Psoas muscle (tissue), 7 donors: ENCODE measurements at regions not wholly inside any gene's neighbourhood (a gene's known extent, or its start where the extent isn't known, plus 50 kb on each side); places are given as distances from the start of the nearest gene placed in this dataset.

Experiments
- ATAC-seq, 4 donors: fragments of 200-7000 bp; cut with Tn5 transposase; one replicate each; pipeline ENCODE4 v1.9.1; 2020; ENCODE audit warnings: moderate library complexity in 3 of 4, mild to moderate bottlenecking in 2 of 4
- DNase-seq, 2 donors: peaks; one replicate each; pipeline ENCODE4 v3.0.0-alpha.2; 2020
- H3K27ac ChIP-seq: fragments of 200-600 bp; one replicate; pipeline ENCODE4 v1.8.0; 2022
- H3K27me3 ChIP-seq, 3 donors: fragments of 200-600 bp in 1 of 3; one replicate each; pipeline versions ENCODE4 v1.6.1 to v1.8.0; 2013 to 2022; ENCODE audit warnings: low read length in 2 of 3, mild to moderate bottlenecking in 2 of 3, moderate library complexity in 1 of 3; ENCODE audit not compliant: insufficient read depth in 3 of 3
- H3K36me3 ChIP-seq, 2 donors: fragments of 200-600 bp in 1 of 2; one replicate each; pipeline versions ENCODE4 v1.6.1 to v1.8.0; 2013 to 2022; ENCODE audit warnings: low read depth in 1 of 2, mild to moderate bottlenecking in 1 of 2, moderate library complexity in 1 of 2; ENCODE audit not compliant: insufficient read depth in 1 of 2
- H3K4me1 ChIP-seq: fragments of 200-600 bp; one replicate; pipeline ENCODE4 v1.8.0; 2022
- H3K4me3 ChIP-seq: fragments of 200-600 bp; one replicate; pipeline ENCODE4 v1.8.0; 2022; ENCODE audit warnings: mild to moderate bottlenecking
- H3K9me3 ChIP-seq: fragments of 200-600 bp; one replicate; pipeline ENCODE4 v1.8.0; 2022
- CTCF ChIP-seq: fragments of 200-600 bp; IDR thresholded peaks from one replicate; pipeline ENCODE4 v1.8.0; 2022; ENCODE audit warnings: antibody characterized with exemption
- WGBS, 3 donors: extraction: QIAGEN DNeasy Blood & Tissue Kit; methylation state at CpG; one replicate each; pipeline versions ENCODE4 v1.1.6 to v1.1.7; 2013; 5-methylcytosine and 5-hydroxymethylcytosine counted together
- intact Hi-C, 2 donors: fragments of 100-400 bp; cut with DNase I; formaldehyde crosslinking; loops; one replicate each; pipeline versions ENCODE4 v1.11.0 to v1.14.2; 2022
- donor health status: healthy with polysubstance abuse.
- donor health status: DM: no; HTN: no; CAD: no; lungs with moderate emphysema.
- donor health status: Bipolar disorder and iron deficiency.
- donor health status: healthy.
- donor health status: DM: yes; HTN: yes; CAD: no.
- donor health status: DM: no; HTN: no; CAD: no.
- donor health status: DM: yes; HTN: yes; CAD: no.

DNA sequence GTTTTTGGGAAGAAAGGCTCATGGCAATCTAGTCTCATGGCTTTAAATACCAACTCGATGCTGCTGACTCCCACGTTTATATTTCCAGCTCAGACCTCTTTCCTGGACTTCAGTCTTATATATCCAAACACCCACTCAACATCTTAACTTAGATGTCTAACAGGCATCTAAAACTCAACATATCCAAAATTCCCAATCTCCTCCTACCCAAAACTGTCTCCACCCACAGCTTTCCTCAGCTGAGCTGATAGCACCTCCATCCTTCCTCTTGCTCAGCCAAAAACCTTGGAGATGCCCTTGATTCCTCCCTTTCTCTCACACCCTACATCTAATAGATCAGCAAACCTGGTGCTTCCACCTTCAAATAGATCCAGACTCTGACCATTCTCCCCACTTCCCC is 202.5 kb downstream of the TLE3 start:
- no peak for ATAC-seq
- H3K36me3 ChIP-seq, result no peaks in the 10 kb centered on the region
- TF ChIP-seq CTCF, result no peak

DNA sequence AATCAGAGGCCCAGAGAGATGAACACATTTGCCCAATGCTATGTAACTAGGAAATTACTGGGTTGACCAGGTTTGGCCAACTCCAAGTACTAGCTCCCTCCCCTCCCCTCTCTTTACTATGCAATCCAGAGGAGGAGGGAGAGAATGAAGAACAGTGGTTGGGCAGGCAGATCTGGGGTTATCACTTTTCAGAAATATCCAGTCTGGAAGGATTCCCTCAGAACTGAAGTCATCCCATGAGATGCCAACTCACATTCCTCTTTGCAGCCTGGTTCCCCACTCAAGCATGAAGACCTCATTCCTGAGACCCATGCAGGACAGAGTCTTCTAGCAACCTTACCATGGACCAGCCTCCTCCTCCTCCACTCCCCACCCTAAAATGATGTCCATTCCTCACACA is 201.1 kb downstream of the TLE3 start:
- intact Hi-C loops, result no loop called here
- TF ChIP-seq CTCF, result no peak
- H3K4me3 ChIP-seq, result no peak overlapping the region
- no peak for ATAC-seq
- DNase-seq, result no peak
- H3K36me3 ChIP-seq, result no peaks in the 10 kb centered on the region
- H3K27me3 ChIP-seq, result peaks cover 0 to 8% (median 2%) of the 10 kb centered on the region in 3 donors
- no peaks in the 10 kb centered on the region for H3K9me3 ChIP-seq
- no peak overlapping the region for H3K27ac ChIP-seq
- peaks cover 5% of the 10 kb centered on the region for H3K4me1 ChIP-seq

More for the DNA sequence above, 202.5 kb downstream of the TLE3 start:
- H3K4me1 ChIP-seq, result peaks cover 5% of the 10 kb centered on the region
- intact Hi-C loops, result no loop called here
- DNase-seq, result no peak
- WGBS, 3 donors, result 93 to 96% (median 93%) methylated on average over 2 of the region's 2 CpGs
- no peak overlapping the region for H3K4me3 ChIP-seq
- no peak overlapping the region for H3K27ac ChIP-seq
- no peaks in the 10 kb centered on the region for H3K9me3 ChIP-seq
- H3K27me3 ChIP-seq, result peaks cover 0 to 8% (median 2%) of the 10 kb centered on the region in 3 donors

- no peak overlapping the region for H3K27ac ChIP-seq
- H3K4me1 ChIP-seq, result peaks cover 5% of the 10 kb centered on the region
- H3K27me3 ChIP-seq, result peaks cover 0 to 8% (median 2%) of the 10 kb centered on the region in 3 donors
- H3K4me3 ChIP-seq, result no peak overlapping the region
- no peaks in the 10 kb centered on the region for H3K9me3 ChIP-seq
- H3K36me3 ChIP-seq, result no peaks in the 10 kb centered on the region
- no peak for TF ChIP-seq CTCF
- WGBS, 3 donors, result 77 to 83% (median 80%) methylated on average over 4 of the region's 4 CpGs
- no peak for ATAC-seq
- no peak for DNase-seq
- intact Hi-C loops, result no loop called here
These were observed 200.7 kb downstream of the TLE3 start for GRCh38 chr15:69897061-69897460.

DNA sequence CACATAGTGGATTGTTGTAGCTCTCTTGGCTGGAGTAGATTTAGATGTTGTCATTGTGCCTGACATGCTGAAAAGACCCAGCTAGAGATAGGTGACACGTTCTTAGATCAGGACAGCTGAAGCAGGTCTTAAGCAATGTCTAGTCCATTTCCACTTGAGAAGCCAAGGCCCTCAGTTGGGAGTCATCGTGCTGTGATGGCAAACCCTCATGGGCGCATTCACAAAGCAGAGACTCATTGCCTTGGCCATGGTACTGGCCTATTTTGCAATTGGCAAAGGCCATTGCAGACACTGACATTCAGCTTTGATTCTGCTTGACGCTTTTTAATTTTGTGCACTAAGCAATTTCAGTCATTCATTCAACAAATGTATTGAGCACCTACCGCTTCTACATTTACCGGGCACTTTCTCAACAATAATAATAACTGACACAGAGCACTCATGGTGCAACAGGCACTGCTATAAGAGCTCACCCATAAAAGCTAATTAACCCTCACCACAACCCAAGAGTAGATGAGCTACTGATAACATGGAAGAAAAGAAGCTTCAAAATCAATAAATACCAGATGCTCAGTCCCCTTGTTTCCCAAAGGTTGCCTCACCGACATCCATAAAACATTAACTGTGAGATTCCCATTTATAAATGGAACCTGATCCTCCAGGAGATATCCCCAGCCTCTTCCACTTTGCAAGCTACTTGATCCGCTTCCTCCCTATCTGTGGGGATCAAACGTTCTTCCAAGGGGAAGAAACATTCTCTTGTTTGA is 200.1 kb downstream of the TLE3 start:
- WGBS, 3 donors, result 59 to 76% (median 67%) methylated on average over 9 of the region's 9 CpGs
- peak; percentile 31 to 81 (median 57) for ATAC-seq
- Histone ChIP-seq H3K27ac (no peak overlapping the region), H3K4me1 (peaks cover 5% of the 10 kb centered on the region), H3K27me3 (peaks cover 0 to 8% (median 2%) of the 10 kb centered on the region in 3 donors), H3K4me3 (no peak overlapping the region), H3K9me3 (no peaks in the 10 kb centered on the region), H3K36me3 (no peaks in the 10 kb centered on the region)
- TF ChIP-seq CTCF, result no peak
- intact Hi-C loops, result no loop called here
- DNase-seq, result peak in 1 of 2 donors; percentile 30

GRCh38 chr15:69898243-69898642 is 199.5 kb downstream of the TLE3 start:
- Histone ChIP-seq H3K4me3 (no peak overlapping the region), H3K27me3 (peaks cover 0 to 8% (median 0%) of the 10 kb centered on the region in 3 donors), H3K9me3 (no peaks in the 10 kb centered on the region), H3K27ac (no peak overlapping the region), H3K4me1 (peaks cover 5% of the 10 kb centered on the region), H3K36me3 (no peaks in the 10 kb centered on the region)
- ATAC-seq (no peak), DNase-seq (no peak)
- 90 to 97% (median 94%) methylated on average over 2 of the region's 2 CpGs for WGBS, 3 donors
- no peak for TF ChIP-seq CTCF
- intact Hi-C loops, result no loop called here
